OCI-LY3 (cell line): ENCODE measurements at regions not wholly inside any gene's neighbourhood (a gene's known extent, or its start where the extent isn't known, plus 50 kb on each side); places are given as distances from the start of the nearest gene placed in this dataset.

Source experiments
- H2AFZ ChIP-seq: fragments of 200-600, 300-600 bp; shearing (Covaris generic); 2 replicates; pipeline ENCODE4 v1.6.0; 2014; ENCODE audit warnings: antibody characterized with exemption, low read depth, low read length
- H3K27ac ChIP-seq: fragments of 200-600, 300-600 bp; sonication (generic); 2 replicates; pipeline ENCODE4 v1.5.1; 2014; ENCODE audit warnings: mild to moderate bottlenecking, low read length, moderate library complexity, mixed read lengths
- H3K27me3 ChIP-seq: fragments of 200-600, 300-600 bp; sonication (generic); 2 replicates; pipeline ENCODE4 v1.6.1; 2014; ENCODE audit warnings: low read depth, low read length, mixed read lengths
- H3K36me3 ChIP-seq: fragments of 200-600, 300-600 bp; sonication (generic); replicated peaks from 2 replicates; pipeline ENCODE3; 2014; ENCODE audit warnings: low read depth, low read length, mixed read lengths
- H3K4me1 ChIP-seq: fragments of 300-600, 200-600 bp; sonication (generic); 2 replicates; pipeline ENCODE4 v1.6.1; 2014; ENCODE audit warnings: low read length, mixed read lengths
- H3K4me2 ChIP-seq: fragments of 200-600, 300-600 bp; sonication (generic); 2 replicates; pipeline ENCODE4 v1.6.1; 2014; ENCODE audit warnings: low read length, mixed read lengths
- H3K4me3 ChIP-seq: fragments of 300-600, 200-600 bp; sonication (generic); 2 replicates; pipeline ENCODE4 v1.5.1; 2014; ENCODE audit warnings: antibody characterized with exemption, mild to moderate bottlenecking, low read length, moderate library complexity
- H3K79me2 ChIP-seq: fragments of 300-600, 200-600 bp; shearing (Covaris generic); 2 replicates; pipeline ENCODE4 v1.6.1; 2014; ENCODE audit warnings: mild to moderate bottlenecking, low read length, mixed read lengths
- H3K9ac ChIP-seq: fragments of 300-600, 200-600 bp; shearing (Covaris generic); 2 replicates; pipeline ENCODE4 v1.6.0; 2014; ENCODE audit warnings: mild to moderate bottlenecking, low read length, moderate library complexity
- H3K9me3 ChIP-seq: fragments of 200-600, 300-600 bp; shearing (Covaris generic); 2 replicates; pipeline ENCODE4 v1.6.1; 2014; ENCODE audit warnings: low read length, mixed read lengths; ENCODE audit not compliant: insufficient read depth
- H4K20me1 ChIP-seq: fragments of 200-600, 300-600 bp; sonication (generic); 2 replicates; pipeline ENCODE4 v1.6.1; 2016; ENCODE audit warnings: low read length, mixed read lengths; ENCODE audit not compliant: insufficient read depth
- EZH2phosphoT487 ChIP-seq: fragments of 200-600 bp; shearing (Covaris generic); IDR thresholded peaks from 2 replicates; pipeline ENCODE4 v1.6.1; 2018; ENCODE audit warnings: antibody characterized with exemption, mixed run types, low read depth
- TF ChIP-seq, protein P1 (sequence below): fragments of 200-600, 300-600 bp; sonication (generic); IDR thresholded peaks from 2 replicates; pipeline ENCODE4 v1.5.1; 2014; ENCODE audit warnings: antibody characterized with exemption, low read length, low read depth

DNA sequence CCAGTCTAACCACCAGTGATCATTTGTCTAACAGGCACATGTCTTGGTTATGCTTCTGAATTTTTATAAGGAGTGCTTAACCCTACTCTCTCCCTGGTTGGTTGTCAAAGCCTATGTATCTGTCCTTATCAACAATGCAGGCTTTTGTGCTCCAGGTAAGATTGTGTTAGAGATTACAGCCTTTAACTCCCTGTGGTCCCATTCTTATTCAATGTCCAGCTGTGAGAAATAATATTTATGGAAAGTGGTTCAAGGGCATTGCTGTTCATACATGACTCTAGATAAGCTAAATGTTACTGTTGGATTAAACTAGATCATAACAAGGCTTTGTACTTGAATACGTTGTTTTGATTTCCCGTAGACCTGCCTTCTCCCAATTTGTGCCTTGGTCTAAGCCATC lies 146.1 kb upstream of the TSC22D2 start:
- no peak overlapping the region for H3K4me2 ChIP-seq
- no peaks in the 10 kb centered on the region for H3K27me3 ChIP-seq
- H3K9ac ChIP-seq: no peak overlapping the region
- H3K9me3 ChIP-seq: no peaks in the 10 kb centered on the region
- no peak for TF ChIP-seq EZH2phosphoT487
- H3K4me1 ChIP-seq: peaks cover 4% of the 10 kb centered on the region; the same call in 1 of the 2 replicates
- H4K20me1 ChIP-seq: no peaks in the 10 kb centered on the region
- H3K79me2 ChIP-seq: no peaks in the 10 kb centered on the region
- no peak overlapping the region for H2AFZ ChIP-seq
- no peak overlapping the region for H3K27ac ChIP-seq
- no peaks in the 10 kb centered on the region for H3K36me3 ChIP-seq
- H3K4me3 ChIP-seq: no peak overlapping the region

DNA sequence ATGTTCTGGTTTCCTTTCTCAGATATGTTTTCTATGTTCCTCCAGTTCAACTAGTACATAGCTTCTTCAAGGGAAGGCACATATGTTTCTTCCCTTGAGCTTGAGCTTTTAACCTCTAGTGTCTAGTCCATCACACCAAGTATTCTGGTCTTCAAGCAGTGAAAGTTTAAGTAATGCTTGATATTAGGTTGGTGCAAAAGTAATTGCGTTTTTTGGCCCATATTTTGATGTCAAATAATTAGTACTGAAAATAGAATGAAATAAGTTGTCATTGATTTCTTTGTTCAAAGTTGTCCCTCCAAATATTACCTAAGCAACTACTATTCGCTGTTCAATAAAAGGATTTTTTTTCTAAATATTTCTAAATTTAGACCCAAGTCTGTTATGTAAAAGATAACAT lies 146.7 kb upstream of the TSC22D2 start:
- no peak overlapping the region for H3K27ac ChIP-seq
- H4K20me1 ChIP-seq: no peaks in the 10 kb centered on the region
- H3K4me3 ChIP-seq: no peak overlapping the region
- TF ChIP-seq EZH2phosphoT487: no peak
- TF ChIP-seq, protein P1, sequence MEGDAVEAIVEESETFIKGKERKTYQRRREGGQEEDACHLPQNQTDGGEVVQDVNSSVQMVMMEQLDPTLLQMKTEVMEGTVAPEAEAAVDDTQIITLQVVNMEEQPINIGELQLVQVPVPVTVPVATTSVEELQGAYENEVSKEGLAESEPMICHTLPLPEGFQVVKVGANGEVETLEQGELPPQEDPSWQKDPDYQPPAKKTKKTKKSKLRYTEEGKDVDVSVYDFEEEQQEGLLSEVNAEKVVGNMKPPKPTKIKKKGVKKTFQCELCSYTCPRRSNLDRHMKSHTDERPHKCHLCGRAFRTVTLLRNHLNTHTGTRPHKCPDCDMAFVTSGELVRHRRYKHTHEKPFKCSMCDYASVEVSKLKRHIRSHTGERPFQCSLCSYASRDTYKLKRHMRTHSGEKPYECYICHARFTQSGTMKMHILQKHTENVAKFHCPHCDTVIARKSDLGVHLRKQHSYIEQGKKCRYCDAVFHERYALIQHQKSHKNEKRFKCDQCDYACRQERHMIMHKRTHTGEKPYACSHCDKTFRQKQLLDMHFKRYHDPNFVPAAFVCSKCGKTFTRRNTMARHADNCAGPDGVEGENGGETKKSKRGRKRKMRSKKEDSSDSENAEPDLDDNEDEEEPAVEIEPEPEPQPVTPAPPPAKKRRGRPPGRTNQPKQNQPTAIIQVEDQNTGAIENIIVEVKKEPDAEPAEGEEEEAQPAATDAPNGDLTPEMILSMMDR: no peak
- no peaks in the 10 kb centered on the region for H3K9me3 ChIP-seq
- no peaks in the 10 kb centered on the region for H3K27me3 ChIP-seq
- H3K4me1 ChIP-seq: peaks cover 4% of the 10 kb centered on the region; the same call in 1 of the 2 replicates
- no peak overlapping the region for H2AFZ ChIP-seq
- no peak overlapping the region for H3K9ac ChIP-seq
- no peak overlapping the region for H3K4me2 ChIP-seq
- H3K79me2 ChIP-seq: no peaks in the 10 kb centered on the region
- H3K36me3 ChIP-seq: no peaks in the 10 kb centered on the region

DNA sequence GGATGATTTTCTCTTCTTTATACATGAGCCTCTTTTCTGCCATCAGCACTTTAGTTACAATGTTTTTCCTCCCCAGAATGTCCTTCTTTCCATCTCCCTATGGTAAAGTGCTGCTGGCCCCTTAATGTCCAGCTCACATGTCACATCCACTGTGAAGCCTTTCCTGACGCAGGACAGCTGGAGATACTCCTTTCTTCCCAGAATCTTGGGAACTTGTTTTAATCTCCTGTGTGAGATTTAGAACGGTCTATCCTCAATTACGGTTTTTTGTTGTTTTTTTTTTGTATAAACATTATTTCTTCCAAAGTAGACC lies 147.7 kb upstream of the TSC22D2 start:
- H3K27ac ChIP-seq: no peak overlapping the region
- no peaks in the 10 kb centered on the region for H4K20me1 ChIP-seq
- no peaks in the 10 kb centered on the region for H3K27me3 ChIP-seq
- no peaks in the 10 kb centered on the region for H3K36me3 ChIP-seq
- H3K4me1 ChIP-seq: peaks cover 2% of the 10 kb centered on the region; the same call in 1 of the 2 replicates
- H3K9me3 ChIP-seq: no peaks in the 10 kb centered on the region
- no peak overlapping the region for H3K9ac ChIP-seq
- H2AFZ ChIP-seq: no peak overlapping the region
- TF ChIP-seq, protein P1: no peak
- no peak for TF ChIP-seq EZH2phosphoT487
- no peak overlapping the region for H3K4me2 ChIP-seq
- H3K4me3 ChIP-seq: no peak overlapping the region
- H3K79me2 ChIP-seq: no peaks in the 10 kb centered on the region

DNA sequence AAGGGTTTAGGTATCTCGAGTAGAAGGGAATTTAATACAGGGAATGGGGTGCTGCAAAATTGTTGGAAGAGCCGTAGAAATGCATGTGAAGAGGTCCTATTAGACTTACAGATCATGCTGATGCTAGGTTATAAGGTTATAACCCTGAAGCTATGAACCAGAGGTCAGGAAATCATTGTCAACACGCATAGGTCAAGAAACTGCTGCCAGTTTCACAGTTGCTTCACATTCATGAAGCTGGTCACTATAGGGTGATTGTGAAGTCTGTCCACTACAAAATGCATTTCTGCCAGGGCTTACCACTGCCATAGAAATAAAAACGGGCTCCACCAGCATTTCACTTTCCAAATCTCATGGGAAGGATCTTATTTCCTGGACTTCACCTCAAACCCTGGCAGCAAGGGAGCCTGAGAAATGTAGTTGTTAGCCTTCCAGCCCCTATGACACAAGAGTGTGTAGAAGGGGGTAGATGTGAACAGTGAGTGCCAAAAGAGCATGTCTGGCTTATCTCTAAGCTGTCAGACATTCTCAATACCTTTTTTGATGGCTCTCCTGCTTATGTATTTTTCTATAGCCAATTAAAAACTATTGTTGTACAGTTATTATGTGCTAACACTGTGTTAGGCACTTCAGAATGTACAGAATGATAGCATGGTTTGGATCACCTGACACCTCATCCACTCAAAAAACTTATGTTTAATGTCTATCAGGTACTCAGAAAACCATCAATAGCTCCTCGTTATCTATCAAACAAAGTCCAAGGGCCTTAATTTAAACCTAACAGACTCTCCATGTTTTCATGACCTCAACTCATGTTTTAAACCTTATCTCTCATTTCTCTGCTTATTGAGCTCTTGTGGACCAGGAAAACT lies 148.3 kb upstream of the TSC22D2 start:
- H3K36me3 ChIP-seq: no peaks in the 10 kb centered on the region
- H2AFZ ChIP-seq: no peak overlapping the region
- H3K27me3 ChIP-seq: no peaks in the 10 kb centered on the region
- no peaks in the 10 kb centered on the region for H3K79me2 ChIP-seq
- no peak overlapping the region for H3K27ac ChIP-seq
- H4K20me1 ChIP-seq: no peaks in the 10 kb centered on the region
- H3K4me2 ChIP-seq: no peak overlapping the region
- no peaks in the 10 kb centered on the region for H3K9me3 ChIP-seq
- TF ChIP-seq, protein P1: no peak
- TF ChIP-seq EZH2phosphoT487: no peak
- H3K9ac ChIP-seq: no peak overlapping the region
- H3K4me3 ChIP-seq: no peak overlapping the region
- H3K4me1 ChIP-seq: no peaks in the 10 kb centered on the region
